ENCODE measurements at regions not wholly inside any gene's neighbourhood (a gene's known extent, or its start where the extent isn't known, plus 50 kb on each side); places are given as distances from the start of the nearest gene placed in this dataset.

- TF ChIP-seq EZH2 (IDR thresholded peaks at IDR 0.05; ENCODE audit: borderline replicate concordance, insufficient read depth, low read length, poor library complexity, severe bottlenecking) (no peak), EP300 (conservative IDR thresholded peaks at IDR 0.05; ENCODE audit: poor library complexity, severe bottlenecking) (no peak), MXI1 (conservative IDR thresholded peaks at IDR 0.05; ENCODE audit: poor library complexity, severe bottlenecking) (no peak)
- H3F3A ChIP-seq (ENCODE audit: insufficient read depth, low read length, poor library complexity, severe bottlenecking) = no peaks in the 10 kb centered on the region
- H3K79me2 ChIP-seq (replicated peaks; ENCODE audit: insufficient read depth, low read length) = no peaks in the 10 kb centered on the region
- H3K9me3 ChIP-seq (ENCODE audit: low read length) = no peaks in the 10 kb centered on the region
- no peaks in the 10 kb centered on the region for H3K36me3 ChIP-seq (ENCODE audit: insufficient read depth, low read length)
- no peak overlapping the region for H2AFZ ChIP-seq (ENCODE audit: low read depth, low read length)
- H3K27ac ChIP-seq (ENCODE audit: low read length) = no peak overlapping the region
- no peak overlapping the region for H3K4me2 ChIP-seq (ENCODE audit: low read length)
- no peak overlapping the region for H3K4me3 ChIP-seq (ENCODE audit: low read length)
- no peak overlapping the region for H3K9ac ChIP-seq (ENCODE audit: low read length)
- H3K27me3 ChIP-seq (ENCODE audit: insufficient read depth, low read depth, low read length) = no peaks in the 10 kb centered on the region
- H4K20me1 ChIP-seq (ENCODE audit: insufficient read depth) = no peaks in the 10 kb centered on the region
- H3K9me2 ChIP-seq (ENCODE audit: insufficient read depth, low read length) = no peaks in the 10 kb centered on the region
These were observed 447.3 kb upstream of the USP9Y start for GRCh38 chrY:12253756-12254155.

- TF ChIP-seq REST (IDR thresholded peaks at IDR 0.05; ENCODE audit: borderline replicate concordance) = no peak
- no peak for TF ChIP-seq CTCF (IDR thresholded peaks at IDR 0.05; ENCODE audit: poor library complexity, severe bottlenecking)
- no peak for TF ChIP-seq EZH2 (IDR thresholded peaks at IDR 0.05; ENCODE audit: borderline replicate concordance, insufficient read depth, low read length, poor library complexity, severe bottlenecking)
- TF ChIP-seq TAF1 (IDR thresholded peaks at IDR 0.05; ENCODE audit: low read depth) = no peak
- no peak for TF ChIP-seq RAD21 (conservative IDR thresholded peaks at IDR 0.05)
- TF ChIP-seq MXI1 (conservative IDR thresholded peaks at IDR 0.05; ENCODE audit: poor library complexity, severe bottlenecking) = no peak
- TF ChIP-seq SMC3 (conservative IDR thresholded peaks at IDR 0.05; ENCODE audit: poor library complexity) = no peak
- TF ChIP-seq POLR2AphosphoS5 (IDR thresholded peaks at IDR 0.05) = no peak
- no peak for TF ChIP-seq EP300 (conservative IDR thresholded peaks at IDR 0.05; ENCODE audit: poor library complexity, severe bottlenecking)
- H3K4me3 ChIP-seq (ENCODE audit: low read length) = no peak overlapping the region
- H3K9me3 ChIP-seq (ENCODE audit: low read length) = no peaks in the 10 kb centered on the region
- no peaks in the 10 kb centered on the region for H3F3A ChIP-seq (ENCODE audit: insufficient read depth, low read length, poor library complexity, severe bottlenecking)
- H3K79me2 ChIP-seq (replicated peaks; ENCODE audit: insufficient read depth, low read length) = no peaks in the 10 kb centered on the region
- no peaks in the 10 kb centered on the region for H3K27me3 ChIP-seq (ENCODE audit: insufficient read depth, low read depth, low read length)
- H4K20me1 ChIP-seq (ENCODE audit: insufficient read depth) = no peaks in the 10 kb centered on the region
- no peaks in the 10 kb centered on the region for H3K36me3 ChIP-seq (ENCODE audit: insufficient read depth, low read length)
- H3K9me2 ChIP-seq (ENCODE audit: insufficient read depth, low read length) = no peaks in the 10 kb centered on the region
- H3K27ac ChIP-seq (ENCODE audit: low read length) = no peak overlapping the region
- no peak overlapping the region for H3K4me2 ChIP-seq (ENCODE audit: low read length)
- H2AFZ ChIP-seq (ENCODE audit: low read depth, low read length) = no peak overlapping the region
- no peak overlapping the region for H3K9ac ChIP-seq (ENCODE audit: low read length)
These were observed 429.9 kb upstream of the USP9Y start for GRCh38 chrY:12271162-12271561.

GRCh38 chrY:12285608-12286007, 415.4 kb upstream of the USP9Y start:
- Histone ChIP-seq H3K27ac (ENCODE audit: low read length) (no peak overlapping the region), H3K9ac (ENCODE audit: low read length) (no peak overlapping the region), H3K36me3 (ENCODE audit: insufficient read depth, low read length) (no peaks in the 10 kb centered on the region), H3K79me2 (replicated peaks; ENCODE audit: insufficient read depth, low read length) (no peaks in the 10 kb centered on the region), H4K20me1 (ENCODE audit: insufficient read depth) (no peaks in the 10 kb centered on the region), H3K4me2 (ENCODE audit: low read length) (no peak overlapping the region), H3F3A (ENCODE audit: insufficient read depth, low read length, poor library complexity, severe bottlenecking) (no peaks in the 10 kb centered on the region), H2AFZ (ENCODE audit: low read depth, low read length) (no peak overlapping the region), H3K9me3 (ENCODE audit: low read length) (no peaks in the 10 kb centered on the region), H3K4me3 (ENCODE audit: low read length) (no peak overlapping the region), H3K27me3 (ENCODE audit: insufficient read depth, low read depth, low read length) (no peaks in the 10 kb centered on the region), H3K9me2 (ENCODE audit: insufficient read depth, low read length) (no peaks in the 10 kb centered on the region)
- no peak for TF ChIP-seq EZH2 (IDR thresholded peaks at IDR 0.05; ENCODE audit: borderline replicate concordance, insufficient read depth, low read length, poor library complexity, severe bottlenecking)
- TF ChIP-seq RAD21 (conservative IDR thresholded peaks at IDR 0.05) = no peak
- TF ChIP-seq SMC3 (conservative IDR thresholded peaks at IDR 0.05; ENCODE audit: poor library complexity) = no peak
